Stimulated activated CD8-positive, alpha-beta memory T cell treated with anti-CD3 and anti-CD28 coated beads, Interleukin-12 subunit alpha, Interleukin-12 subunit beta, amount 100 ng/mL, for 24 hours (primary cell): ENCODE measurements at regions not wholly inside any gene's neighbourhood (a gene's known extent, or its start where the extent isn't known, plus 50 kb on each side); places are given as distances from the start of the nearest gene placed in this dataset.
"Not testable (repeated sequence)": the region's sequence is repeated elsewhere in the genome, so short reads cannot be mapped to it uniquely, and the experiment has no call there.

Experiments used
- DNase-seq: peaks from one replicate; pipeline ENCODE4 v3.0.0-alpha.2; 2020; ENCODE audit errors: extremely low read depth

- no peak for DNase-seq
Measured at GRCh38 chr18:73110307-73110706, 242.5 kb upstream of the NETO1 start.

DNA sequence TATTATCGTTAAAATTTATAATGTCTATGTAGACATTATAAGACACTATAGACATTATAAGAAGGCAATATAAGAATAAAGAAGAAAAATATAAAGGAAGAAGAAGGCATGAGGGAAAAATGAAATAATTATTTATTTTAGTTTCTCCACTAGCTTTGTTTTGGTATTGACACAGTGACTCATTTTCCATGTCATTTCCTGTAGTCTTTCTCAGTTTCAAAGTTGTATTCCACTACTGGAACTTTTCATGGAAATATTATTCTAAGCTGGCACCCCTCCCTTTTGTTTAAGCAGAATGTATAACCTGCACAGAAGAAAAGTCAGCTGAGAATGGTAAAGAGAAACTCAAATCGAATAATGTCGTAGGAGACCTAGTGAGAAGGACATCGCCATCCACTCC, 234.2 kb upstream of the NETO1 start:
- no peak for DNase-seq

DNA sequence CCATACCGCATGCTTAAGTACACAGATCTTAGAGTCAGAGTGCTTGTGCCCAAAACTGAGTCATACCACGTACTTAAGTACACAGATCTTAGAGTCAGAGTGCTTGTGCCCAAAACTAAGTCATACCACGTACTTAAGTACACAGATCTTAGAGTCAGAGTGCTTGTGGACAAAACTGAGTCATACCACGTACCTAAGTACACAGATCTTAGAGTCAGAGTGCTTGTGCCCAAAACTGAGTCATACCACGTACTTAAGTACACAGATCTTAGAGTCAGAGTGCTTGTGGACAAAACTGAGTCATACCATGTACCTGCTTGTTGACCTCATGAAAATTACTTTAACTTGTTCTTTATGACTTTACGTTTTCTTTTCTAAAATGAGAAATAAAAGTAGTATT, 233.7 kb upstream of the NETO1 start:
- not testable (repeated sequence) for DNase-seq

DNA sequence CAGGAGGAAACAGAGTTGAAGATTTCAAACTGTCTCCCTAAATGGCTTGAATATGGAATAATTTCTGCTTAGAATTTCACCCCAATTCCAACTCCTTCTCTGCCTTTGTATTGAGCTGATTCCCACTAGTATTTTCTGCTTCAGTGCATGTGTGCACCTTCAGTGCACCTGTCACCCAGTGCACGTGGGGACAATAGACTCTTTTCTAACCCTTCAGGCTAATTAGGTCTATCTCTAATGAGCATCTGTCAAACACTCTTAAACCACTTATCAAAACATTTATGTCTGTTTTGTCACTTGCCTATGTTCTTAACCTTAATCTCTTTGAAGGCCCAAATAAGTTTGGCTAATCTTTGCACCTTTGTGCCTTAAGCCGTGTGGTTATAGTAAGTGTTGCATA, 232.0 kb upstream of the NETO1 start:
- DNase-seq, result no peak

- no peak for DNase-seq
Measured at GRCh38 chr18:73093687-73094250, 226.0 kb upstream of the NETO1 start.

- no peak for DNase-seq
Measured at GRCh38 chr18:73088445-73088844, 220.7 kb upstream of the NETO1 start.

- no peak for DNase-seq
Measured at GRCh38 chr18:73087282-73087977, 219.6 kb upstream of the NETO1 start.

GRCh38 chr18:73079920-73080319, 212.1 kb upstream of the NETO1 start:
- no peak for DNase-seq

DNA sequence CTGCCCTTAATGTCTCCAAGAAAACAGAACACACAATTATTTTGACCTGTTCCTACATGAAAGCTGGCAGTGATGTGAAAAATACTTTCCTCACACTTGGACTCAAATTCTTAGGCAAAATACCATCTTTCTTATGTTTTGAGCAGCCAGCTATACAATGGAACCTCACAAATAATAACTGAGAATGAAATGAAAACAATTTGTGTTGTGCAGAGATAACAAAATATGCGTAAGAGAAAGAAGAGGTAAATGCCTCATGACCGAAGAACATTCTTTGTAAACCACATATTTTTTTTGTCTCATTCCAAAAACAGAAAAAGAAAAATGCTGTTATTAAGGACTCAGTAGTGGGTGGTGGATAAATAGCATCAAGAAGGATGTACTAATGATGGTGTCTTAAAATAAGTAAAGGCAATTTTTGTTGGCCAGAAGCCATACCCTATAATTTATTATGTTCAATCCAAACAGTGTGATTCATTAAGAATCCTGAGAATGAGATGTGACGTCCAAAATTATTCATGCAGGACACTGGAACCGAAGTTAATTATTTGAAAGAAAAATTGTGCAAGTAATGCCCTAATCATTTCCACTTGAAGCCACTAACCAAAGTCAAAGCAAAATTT, 193.0 kb upstream of the NETO1 start:
- no peak for DNase-seq

GRCh38 chr18:73059280-73059679, 191.5 kb upstream of the NETO1 start:
- DNase-seq, result no peak

- DNase-seq, result no peak
Measured at GRCh38 chr18:73047688-73048087, 179.9 kb upstream of the NETO1 start.

GRCh38 chr18:73045037-73045436, 177.2 kb upstream of the NETO1 start:
- DNase-seq, result no peak

- DNase-seq, result no peak
Measured at GRCh38 chr18:73043611-73044010, 175.8 kb upstream of the NETO1 start.

DNA sequence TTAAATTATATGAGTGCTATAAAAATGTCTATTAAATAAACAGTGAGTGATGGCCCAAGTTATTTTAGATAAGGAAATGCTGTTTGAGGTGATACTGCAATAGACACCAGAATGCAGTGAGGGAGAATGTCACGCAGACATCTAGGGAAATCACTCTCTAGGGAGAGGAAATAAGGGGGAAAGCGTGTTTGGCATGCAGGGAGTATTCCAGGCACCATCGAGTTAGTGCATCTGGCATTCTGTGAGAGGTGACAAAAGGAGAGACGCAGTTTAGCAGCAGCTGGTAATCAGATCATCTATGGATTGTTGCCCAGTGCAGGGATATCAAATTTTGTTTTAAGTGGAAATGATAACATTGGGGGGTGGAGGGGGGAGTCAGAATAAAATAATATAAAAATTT, 175.4 kb upstream of the NETO1 start:
- no peak for DNase-seq

- no peak for DNase-seq
Measured at GRCh38 chr18:73040247-73040646, 172.5 kb upstream of the NETO1 start.

- DNase-seq, result no peak
Measured at GRCh38 chr18:73038336-73038735, 170.5 kb upstream of the NETO1 start.

GRCh38 chr18:73023975-73024374, 156.2 kb upstream of the NETO1 start:
- DNase-seq, result no peak

- no peak for DNase-seq
Measured at GRCh38 chr18:73009691-73010090, 141.9 kb upstream of the NETO1 start.

DNA sequence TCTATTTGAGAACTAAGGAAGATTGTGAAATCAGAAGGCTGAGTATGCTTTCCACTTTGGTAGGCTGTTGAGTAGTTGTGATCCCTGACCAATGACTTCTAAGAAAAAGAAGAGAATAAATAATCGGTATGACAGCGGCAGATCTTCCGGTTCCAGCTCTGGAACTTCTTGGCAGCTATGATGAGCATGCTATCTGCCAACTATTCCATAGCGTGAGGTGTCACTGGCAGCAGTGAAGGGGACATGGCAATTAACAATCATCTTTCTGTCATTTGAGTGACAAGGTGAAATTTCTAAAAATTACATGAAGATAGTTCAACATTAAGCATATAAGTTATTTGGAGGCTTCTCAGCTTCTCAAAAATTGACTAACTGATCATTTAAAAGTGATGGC, 140.1 kb upstream of the NETO1 start:
- DNase-seq, result no peak

GRCh38 chr18:73007195-73007914, 139.6 kb upstream of the NETO1 start:
- DNase-seq, result no peak

DNA sequence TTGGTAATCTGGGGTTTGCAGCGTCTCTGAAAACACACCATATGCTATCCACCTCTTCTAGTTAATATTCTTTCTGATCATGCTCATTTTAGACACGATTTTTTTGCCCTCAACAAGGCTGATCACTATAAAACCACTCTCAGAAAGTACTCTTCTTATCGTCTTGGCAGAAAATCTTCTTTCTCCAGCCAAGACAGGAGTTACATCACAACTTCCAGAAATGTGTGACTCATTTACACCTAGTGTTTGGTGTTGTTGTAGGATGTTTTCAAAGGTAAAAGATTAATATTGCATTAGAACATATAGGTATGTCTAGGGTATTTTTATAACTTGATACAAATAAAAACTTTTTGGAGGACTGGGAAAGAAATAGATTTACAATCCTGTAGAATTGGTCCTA, 138.5 kb upstream of the NETO1 start:
- DNase-seq, result no peak

DNA sequence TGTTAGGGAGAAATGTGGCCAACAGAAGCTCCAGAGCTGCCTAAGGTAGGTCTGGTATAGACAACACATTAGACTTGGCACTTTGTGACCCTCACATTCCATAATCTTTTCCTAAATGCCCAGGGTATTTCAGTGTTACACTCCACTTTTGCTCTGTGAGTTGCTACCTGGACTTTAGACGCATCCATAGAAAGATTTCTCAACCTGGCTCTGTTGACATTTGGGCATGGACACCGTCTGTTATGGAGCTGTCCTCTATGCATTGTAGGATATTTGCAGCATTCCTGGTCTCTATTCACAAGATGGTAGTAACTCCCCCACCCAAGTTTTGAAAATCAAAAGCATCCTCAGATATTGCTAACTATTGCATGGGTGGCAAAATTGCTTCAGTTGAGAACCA, 136.5 kb upstream of the NETO1 start:
- no peak for DNase-seq
